ENCODE measurements at regions not wholly inside any gene's neighbourhood (a gene's known extent, or its start where the extent isn't known, plus 50 kb on each side); places are given as distances from the start of the nearest gene placed in this dataset.

GRCh38 chr13:85379433-85379832 lies 419.8 kb downstream of the SLITRK6 start:
- no peak for DNase-seq (ENCODE audit: low spot score)

GRCh38 chr13:85377783-85378182 lies 421.4 kb downstream of the SLITRK6 start:
- no peak for DNase-seq (ENCODE audit: low spot score)

GRCh38 chr13:85373322-85373721 lies 425.9 kb downstream of the SLITRK6 start:
- DNase-seq (ENCODE audit: low spot score) = no peak

DNA sequence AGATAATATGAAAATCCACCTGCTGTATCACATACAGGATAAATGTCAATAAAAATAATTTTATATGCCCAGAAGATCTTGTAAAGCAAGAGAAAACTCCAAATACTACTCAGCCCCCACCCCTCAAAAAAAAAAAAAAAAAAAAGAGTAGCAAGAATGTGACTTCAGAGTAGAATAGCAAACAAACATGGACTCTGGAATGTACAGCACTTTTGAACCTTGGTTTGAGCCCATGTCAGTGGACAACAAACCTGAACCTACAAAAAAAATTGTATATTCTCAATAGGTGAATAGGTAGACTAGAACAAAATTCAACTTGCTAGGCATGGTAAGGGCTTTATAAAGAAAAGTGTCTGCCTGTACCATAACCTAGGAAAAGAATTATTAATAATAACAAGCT lies 428.0 kb downstream of the SLITRK6 start:
- no peak for DNase-seq (ENCODE audit: low spot score)

GRCh38 chr13:85368686-85369085 lies 430.5 kb downstream of the SLITRK6 start:
- no peak for DNase-seq (ENCODE audit: low spot score)

DNA sequence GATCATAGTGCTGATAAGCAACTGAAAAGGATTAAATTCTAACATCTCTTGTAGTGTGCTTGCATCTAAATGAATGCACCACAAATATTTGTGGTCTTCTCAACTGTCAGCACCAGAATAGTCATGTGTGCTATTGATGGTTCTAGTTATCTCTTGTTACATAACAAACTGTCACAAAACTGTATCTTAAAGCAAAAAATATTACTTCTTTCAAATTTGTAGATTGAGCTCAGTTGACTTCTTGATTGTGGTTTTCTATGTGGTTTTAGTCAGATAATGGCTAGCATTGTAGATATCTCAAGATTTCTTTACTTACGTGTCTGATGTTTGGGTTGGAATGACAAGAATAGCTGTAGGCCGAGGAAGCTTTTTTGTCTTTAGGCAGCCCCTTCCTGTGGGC lies 431.3 kb downstream of the SLITRK6 start:
- peak; percentile 8 for DNase-seq (ENCODE audit: low spot score)

- peak; percentile 71 for DNase-seq (ENCODE audit: low spot score)
Measured at GRCh38 chr13:85366759-85367417, 432.3 kb downstream of the SLITRK6 start.

- DNase-seq (ENCODE audit: low spot score) = no peak
Measured at GRCh38 chr13:85363504-85363903, 435.7 kb downstream of the SLITRK6 start.

GRCh38 chr13:85362980-85363379 lies 436.2 kb downstream of the SLITRK6 start:
- DNase-seq (ENCODE audit: low spot score) = no peak

GRCh38 chr13:85347251-85347650 lies 452.0 kb downstream of the SLITRK6 start:
- DNase-seq (ENCODE audit: low spot score) = no peak

- no peak for DNase-seq (ENCODE audit: low spot score)
Measured at GRCh38 chr13:85334187-85334586, 465.0 kb downstream of the SLITRK6 start.

GRCh38 chr13:85333506-85334020 lies 465.7 kb downstream of the SLITRK6 start:
- peak; percentile 60 for DNase-seq (ENCODE audit: low spot score)

DNA sequence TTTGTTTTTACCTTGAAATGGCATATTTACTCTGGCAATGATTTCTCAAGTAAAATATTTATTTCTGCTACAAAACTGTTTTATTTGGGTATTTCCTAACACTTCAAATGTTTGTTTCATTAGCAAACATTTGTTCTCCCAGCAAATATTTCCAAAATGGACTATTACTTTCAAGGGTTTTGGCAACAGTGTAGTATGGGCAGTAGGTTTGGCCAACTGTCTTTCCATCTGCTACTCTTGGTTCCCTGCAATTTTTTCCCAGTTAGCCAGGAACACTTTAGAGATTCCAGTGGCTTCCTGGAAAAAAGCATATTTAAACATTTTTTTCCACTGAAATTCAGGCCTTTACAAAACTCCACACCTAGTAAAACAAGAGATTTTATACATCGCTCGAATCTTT lies 466.6 kb downstream of the SLITRK6 start:
- peak; percentile 95 for DNase-seq (ENCODE audit: low spot score)

GRCh38 chr13:85321734-85322133 lies 477.5 kb downstream of the SLITRK6 start:
- no peak for DNase-seq (ENCODE audit: low spot score)

DNA sequence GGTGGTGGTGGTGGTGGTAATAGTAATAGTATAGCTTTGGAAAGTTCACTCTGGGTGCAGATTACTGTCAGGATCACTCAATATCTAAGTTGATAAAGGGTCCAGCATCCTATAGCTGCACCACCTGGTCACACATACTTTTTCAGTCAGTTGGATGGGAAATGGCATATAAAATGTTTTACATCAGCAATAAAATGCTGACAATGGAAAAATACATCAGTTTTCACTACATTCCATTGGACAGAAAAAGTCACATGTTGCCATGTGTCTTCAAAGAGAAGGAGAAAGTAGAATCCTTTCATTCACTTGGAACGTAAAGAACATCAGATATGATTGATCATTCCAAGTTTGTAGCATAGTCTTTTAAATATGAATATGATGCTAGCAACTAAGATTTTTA lies 481.4 kb downstream of the SLITRK6 start:
- DNase-seq (ENCODE audit: low spot score) = no peak

- no peak for DNase-seq (ENCODE audit: low spot score)
Measured at GRCh38 chr13:85316506-85317025, 482.7 kb downstream of the SLITRK6 start.

DNA sequence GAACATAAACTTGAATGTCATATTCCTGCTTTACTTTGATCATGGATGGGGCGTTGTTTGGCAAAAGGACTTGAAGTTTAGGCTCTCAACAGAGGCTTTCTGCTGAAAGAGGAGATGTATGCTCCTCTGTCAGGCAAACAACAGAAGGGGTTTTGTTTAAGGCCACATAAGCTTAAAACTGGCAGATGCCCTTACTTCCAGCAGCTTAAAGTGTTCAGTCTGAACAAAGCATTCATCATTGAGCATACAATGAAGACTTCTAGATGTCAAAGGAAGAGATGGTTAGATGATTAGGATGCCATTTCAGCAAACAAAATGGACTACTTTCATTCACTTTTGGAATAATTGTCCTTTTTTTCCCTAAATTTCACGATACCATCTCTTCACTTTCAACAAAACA lies 484.5 kb downstream of the SLITRK6 start:
- peak; percentile 7 for DNase-seq (ENCODE audit: low spot score)

- DNase-seq (ENCODE audit: low spot score) = no peak
Measured at GRCh38 chr13:85313761-85314503, 485.3 kb downstream of the SLITRK6 start.

DNA sequence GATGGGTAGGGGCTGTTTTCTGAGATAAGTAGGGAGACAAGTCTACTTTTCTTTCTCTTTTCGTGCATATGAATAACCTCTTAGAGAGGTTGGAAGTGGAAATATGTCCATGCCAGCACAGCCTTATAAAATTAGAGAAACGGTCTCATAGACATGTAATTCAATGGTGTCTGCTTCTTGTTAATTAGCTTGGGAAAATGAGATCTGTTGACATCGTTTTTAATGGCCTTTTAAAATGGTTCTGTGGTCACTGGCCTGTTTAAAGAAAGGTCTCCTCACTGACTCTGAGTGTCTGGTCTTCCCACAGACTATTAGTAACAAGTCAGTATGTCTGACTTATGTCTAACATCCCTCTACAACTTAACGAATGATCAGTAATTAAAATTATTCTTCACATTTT lies 487.1 kb downstream of the SLITRK6 start:
- DNase-seq (ENCODE audit: low spot score) = no peak

- no peak for DNase-seq (ENCODE audit: low spot score)
Measured at GRCh38 chr13:85303630-85304029, 495.6 kb downstream of the SLITRK6 start.

- no peak for DNase-seq (ENCODE audit: low spot score)
Measured at GRCh38 chr13:85298387-85298924, 500.8 kb downstream of the SLITRK6 start.

- no peak for DNase-seq (ENCODE audit: low spot score)
Measured at GRCh38 chr13:85288698-85289097, 510.5 kb downstream of the SLITRK6 start.

- DNase-seq (ENCODE audit: low spot score) = no peak
Measured at GRCh38 chr13:85287528-85287927, 511.7 kb downstream of the SLITRK6 start.
